Endothelial cell of umbilical vein (primary cell): ENCODE measurements at regions not wholly inside any gene's neighbourhood (a gene's known extent, or its start where the extent isn't known, plus 50 kb on each side); places are given as distances from the start of the nearest gene placed in this dataset.

Experiments
- BruUV-seq: library from RNA; stranded (reverse); fragments of 400-500 nt; replicated peaks from 2 replicates; lab custom pipeline; 2021; lab: Mats Ljungman, UMichigan
- CTCF ChIA-PET: fragments of 300-600, 350-600 bp; sonication (Branson Sonifier 250); formaldehyde crosslinking; loops from one replicate; lab custom pipeline; 2021; ENCODE audit warnings: antibody characterized with exemption, inconsistent platforms; lab: Charles Lee
- POLR2A ChIA-PET: fragments of 300-600, 350-600 bp; sonication (Branson Sonifier 250); formaldehyde crosslinking; loops from one replicate; lab custom pipeline; 2021; ENCODE audit warnings: antibody characterized with exemption, inconsistent platforms; lab: Charles Lee
- DNase-seq: peaks from one replicate; pipeline ENCODE4 v3.0.0-alpha.2; 2011; ENCODE audit warnings: low read depth, low spot score
- FAIRE-seq: peaks from 2 replicates; lab custom pipeline; 2011; peaks lifted over from hg19 to GRCh38; lab: Jason Lieb, UNC
- H2AFZ ChIP-seq: 2 replicates; pipeline ENCODE4 v1.6.0; 2012; ENCODE audit warnings: low read depth, low read length, control low read depth, inconsistent platforms
- H3K27ac ChIP-seq: 2 replicates; pipeline ENCODE4 v1.5.1; 2011; ENCODE audit warnings: low read depth, mild to moderate bottlenecking, control low read depth, low read length, moderate library complexity; ENCODE audit not compliant: insufficient read depth
- H3K27me3 ChIP-seq, 2 experiments: 2 replicates each; pipeline versions ENCODE4 v1.6.0 to v1.6.1; 2011; ENCODE audit warnings: low read length in 2 of 2, mixed read lengths in 1 of 2; ENCODE audit not compliant: control insufficient read depth in 2 of 2, insufficient read depth in 2 of 2
- H3K36me3 ChIP-seq, 2 experiments: 2 replicates in 1 of 2; 3 replicates in 1 of 2; pipeline ENCODE4 v1.5.1; 2011; ENCODE audit warnings: low read length in 2 of 2, mild to moderate bottlenecking in 1 of 2, moderate library complexity in 1 of 2; ENCODE audit not compliant: control insufficient read depth in 2 of 2, insufficient read depth in 2 of 2; ENCODE audit errors: extremely low read depth in 1 of 2
- H3K4me1 ChIP-seq: 3 replicates; pipeline ENCODE4 v1.5.1; 2011; ENCODE audit warnings: mild to moderate bottlenecking, low read length; ENCODE audit not compliant: control insufficient read depth, insufficient read depth; ENCODE audit errors: extremely low read depth
- H3K4me2 ChIP-seq: 2 replicates; pipeline ENCODE4 v1.6.1; 2011; ENCODE audit warnings: low read length, control low read depth, mixed read lengths; ENCODE audit not compliant: insufficient read depth
- H3K4me3 ChIP-seq, 3 experiments: fragments of 200-600 bp in 1 of 3; sonication (generic), shearing (Covaris generic) in 1 of 3; replicated peaks in 1 of 3; 2 replicates each; pipeline ENCODE4 v1.5.1; 2011 to 2016; ENCODE audit warnings: control low read depth in 3 of 3, low read length in 3 of 3, mild to moderate bottlenecking in 2 of 3, inconsistent platforms in 1 of 3, low read depth in 1 of 3, moderate library complexity in 1 of 3; ENCODE audit not compliant: insufficient read depth in 1 of 3
- H3K79me2 ChIP-seq: 2 replicates; pipeline ENCODE4 v1.6.0; 2012; ENCODE audit warnings: low read length, inconsistent platforms; ENCODE audit not compliant: control insufficient read depth, insufficient read depth
- H3K9ac ChIP-seq: replicated peaks from 2 replicates; pipeline ENCODE3; 2011; ENCODE audit warnings: low read length, control low read depth; ENCODE audit not compliant: insufficient read depth; ENCODE audit errors: extremely low read depth
- H3K9me1 ChIP-seq: replicated peaks from 3 replicates; pipeline ENCODE4 v1.6.0; 2011; ENCODE audit warnings: mild to moderate bottlenecking, low read length; ENCODE audit not compliant: control insufficient read depth, insufficient read depth; ENCODE audit errors: extremely low read depth
- H3K9me3 ChIP-seq: replicated peaks from 2 replicates; pipeline ENCODE4 v1.5.1; 2012; ENCODE audit warnings: low read length, inconsistent platforms; ENCODE audit not compliant: control insufficient read depth, insufficient read depth
- H4K20me1 ChIP-seq: replicated peaks from 2 replicates; pipeline ENCODE3; 2011; ENCODE audit warnings: mild to moderate bottlenecking, low read length; ENCODE audit not compliant: control insufficient read depth, insufficient read depth; ENCODE audit errors: extremely low read depth
- CTCF ChIP-seq, 2 donors: IDR thresholded peaks; 1 replicate in 1 of 2; 2 replicates in 1 of 2; pipeline ENCODE4 v1.5.1; 2011; ENCODE audit warnings: low read length in 2 of 2, mild to moderate bottlenecking in 2 of 2, moderate library complexity in 2 of 2, control low read depth in 1 of 2, inconsistent platforms in 1 of 2, low read depth in 1 of 2; ENCODE audit not compliant: insufficient read depth in 1 of 2; ENCODE audit errors: extremely low read depth in 1 of 2
- EZH2 ChIP-seq: IDR thresholded peaks from 2 replicates; pipeline ENCODE4 v1.6.1; 2012; ENCODE audit warnings: borderline replicate concordance, low read depth, mild to moderate bottlenecking, moderate library complexity, low read length, inconsistent platforms; ENCODE audit not compliant: severe bottlenecking
- FOS ChIP-seq: IDR thresholded peaks from 2 replicates; pipeline ENCODE4 v1.6.1; 2011; ENCODE audit warnings: mild to moderate bottlenecking, low read length, moderate library complexity, borderline replicate concordance; ENCODE audit not compliant: insufficient read depth
- GATA2 ChIP-seq: IDR thresholded peaks from 2 replicates; pipeline ENCODE4 v1.7.0; 2011; ENCODE audit warnings: low read depth, mild to moderate bottlenecking, moderate library complexity, mixed read lengths, low read length; ENCODE audit not compliant: insufficient read length, insufficient read depth
- JUN ChIP-seq: IDR thresholded peaks from 2 replicates; pipeline ENCODE4 v1.6.1; 2011; ENCODE audit warnings: borderline replicate concordance, low read depth; ENCODE audit not compliant: insufficient read length, insufficient read depth
- MAX ChIP-seq: IDR thresholded peaks from 2 replicates; pipeline ENCODE4 v1.6.1; 2011; ENCODE audit not compliant: insufficient read depth, insufficient read length
- MYC ChIP-seq: IDR thresholded peaks from one replicate; pipeline ENCODE4 v1.6.1; 2011; ENCODE audit warnings: mild to moderate bottlenecking, low read depth, low read length
- POLR2A ChIP-seq: IDR thresholded peaks from 2 replicates; pipeline ENCODE4 v1.6.1; 2012; ENCODE audit warnings: low read depth, mild to moderate bottlenecking, control low read depth, low read length
- POLR2AphosphoS5 ChIP-seq: IDR thresholded peaks from 2 replicates; pipeline ENCODE4 v1.6.1; 2012; ENCODE audit warnings: low read depth, mild to moderate bottlenecking, control low read depth, low read length, moderate library complexity; ENCODE audit not compliant: insufficient read depth
- dilution Hi-C: fragments of 300-500 bp; cut with MboI; formaldehyde crosslinking; loops from one replicate; pipeline ENCODE4 v1.15.0; 2019; ENCODE audit warnings: low sequenced_read_pairs; ENCODE audit not compliant: extremely low pct_ligation_motif_present
- intact Hi-C: fragments of 100-400 bp; cut with micrococcal nuclease; formaldehyde crosslinking; loops from one replicate; pipeline ENCODE4 v1.10.0; 2022

- FAIRE-seq (no peak), DNase-seq (no peak)
- no peak overlapping the region for H2AFZ ChIP-seq
- no peaks in the 10 kb centered on the region for H3K4me1 ChIP-seq
- dilution Hi-C loops = no loop called here
- no peak overlapping the region for H3K27ac ChIP-seq
- CTCF ChIA-PET = no interaction called here
- H3K9me3 ChIP-seq = no peaks in the 10 kb centered on the region
- no peak overlapping the region for H3K9ac ChIP-seq
- no peaks in the 10 kb centered on the region for H4K20me1 ChIP-seq
- no peaks in the 10 kb centered on the region for H3K27me3 ChIP-seq
- no peaks in the 10 kb centered on the region for H3K79me2 ChIP-seq
- no peaks in the 10 kb centered on the region for H3K9me1 ChIP-seq
- no peaks in the 10 kb centered on the region for H3K36me3 ChIP-seq
- intact Hi-C loops = no loop called here
- no peak overlapping the region for H3K4me2 ChIP-seq
- H3K4me3 ChIP-seq = no peak overlapping the region
- POLR2A ChIA-PET = no interaction called here
- BruUV-seq = no TSS peak
- TF ChIP-seq CTCF (IDR thresholded peaks at IDR 0.05; ENCODE audit: extremely low read depth in 1 of 2, insufficient read depth in 1 of 2, low read depth in 1 of 2, low read length in 2 of 2) = no peak
- TF ChIP-seq POLR2AphosphoS5 = no peak
- TF ChIP-seq MAX = no peak
- TF ChIP-seq MYC = no peak
- TF ChIP-seq FOS = no peak
- TF ChIP-seq GATA2 = no peak
- no peak for TF ChIP-seq EZH2
- TF ChIP-seq JUN = no peak
- TF ChIP-seq POLR2A = no peak
Measured at GRCh38 chr9:83177747-83178146, 114.8 kb upstream of the RASEF start.
